ENCODE measurements at regions not wholly inside any gene's neighbourhood (a gene's known extent, or its start where the extent isn't known, plus 50 kb on each side); places are given as distances from the start of the nearest gene placed in this dataset.

DNA sequence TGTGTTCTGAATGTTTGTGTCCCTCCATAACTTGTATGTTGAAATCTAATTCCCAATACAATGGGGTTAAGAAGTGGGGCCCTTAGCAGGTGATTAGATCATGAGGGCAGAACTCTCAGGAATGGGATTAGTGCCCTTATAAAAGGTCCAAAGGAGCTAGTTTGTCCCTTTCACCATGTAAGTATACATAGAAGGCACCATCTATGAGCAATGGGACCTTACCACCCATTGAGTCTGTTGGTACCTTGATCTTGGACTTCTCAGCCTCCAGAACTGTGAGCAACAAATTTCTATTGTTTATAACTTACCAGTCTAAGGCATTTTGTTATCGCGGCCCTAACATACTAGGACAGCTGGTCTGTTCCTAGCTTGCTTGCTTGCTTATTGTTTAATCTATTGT, 106.3 kb downstream of the MYCN start:
- peaks cover 0 to under 1% (median 0%) of the 10 kb centered on the region in 3 donors for H3K9me3 ChIP-seq (ENCODE audit: control extremely low read depth in 1 of 3, control insufficient read depth in 2 of 3, insufficient read depth in 1 of 3, low read length in 2 of 3)
- no peak for TF ChIP-seq EZH2 (IDR thresholded peaks at IDR 0.05; ENCODE audit: borderline replicate concordance, insufficient read depth, low read depth, low read length, poor library complexity, severe bottlenecking)
- TF ChIP-seq, protein P1, sequence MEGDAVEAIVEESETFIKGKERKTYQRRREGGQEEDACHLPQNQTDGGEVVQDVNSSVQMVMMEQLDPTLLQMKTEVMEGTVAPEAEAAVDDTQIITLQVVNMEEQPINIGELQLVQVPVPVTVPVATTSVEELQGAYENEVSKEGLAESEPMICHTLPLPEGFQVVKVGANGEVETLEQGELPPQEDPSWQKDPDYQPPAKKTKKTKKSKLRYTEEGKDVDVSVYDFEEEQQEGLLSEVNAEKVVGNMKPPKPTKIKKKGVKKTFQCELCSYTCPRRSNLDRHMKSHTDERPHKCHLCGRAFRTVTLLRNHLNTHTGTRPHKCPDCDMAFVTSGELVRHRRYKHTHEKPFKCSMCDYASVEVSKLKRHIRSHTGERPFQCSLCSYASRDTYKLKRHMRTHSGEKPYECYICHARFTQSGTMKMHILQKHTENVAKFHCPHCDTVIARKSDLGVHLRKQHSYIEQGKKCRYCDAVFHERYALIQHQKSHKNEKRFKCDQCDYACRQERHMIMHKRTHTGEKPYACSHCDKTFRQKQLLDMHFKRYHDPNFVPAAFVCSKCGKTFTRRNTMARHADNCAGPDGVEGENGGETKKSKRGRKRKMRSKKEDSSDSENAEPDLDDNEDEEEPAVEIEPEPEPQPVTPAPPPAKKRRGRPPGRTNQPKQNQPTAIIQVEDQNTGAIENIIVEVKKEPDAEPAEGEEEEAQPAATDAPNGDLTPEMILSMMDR (IDR thresholded peaks at IDR 0.05) = no peak
- peaks cover 12% of the 10 kb centered on the region for H3K27me3 Mint-ChIP-seq
- H3K9ac ChIP-seq (ENCODE audit: low read length) = no peak overlapping the region
- no peaks in the 10 kb centered on the region for H3K4me1 ChIP-seq (ENCODE audit: control insufficient read depth in 2 of 2, insufficient read depth in 2 of 2, low read length in 2 of 2)
- H3K27ac ChIP-seq (ENCODE audit: low read length in 2 of 2) = no peak overlapping the region
- no peak for DNase-seq
- ATAC-seq (ENCODE audit: low read depth) = no peak
- no peaks in the 10 kb centered on the region for H3K36me3 ChIP-seq (replicated peaks in 1 of 2; ENCODE audit: control extremely low read depth in 1 of 2, control insufficient read depth in 1 of 2, extremely low read depth in 1 of 2, insufficient read depth in 2 of 2, low read length in 1 of 2)
- peaks cover 3% of the 10 kb centered on the region for H3K9me3 Mint-ChIP-seq (ENCODE audit: insufficient read depth)
- no peak overlapping the region for H2AFZ ChIP-seq (ENCODE audit: insufficient read depth, low read depth, low read length, poor library complexity, severe bottlenecking)
- WGBS (ENCODE audit: insufficient coverage) = no CpG with 5 or more reads among the region's 2 CpGs
- ChIA-PET POLR2A (no interaction called here), CTCF (no interaction called here)
- H3K27ac Mint-ChIP-seq = no peak overlapping the region
- no peaks in the 10 kb centered on the region for H3K27me3 ChIP-seq (replicated peaks in 1 of 4; ENCODE audit: control extremely low read depth in 1 of 4, control insufficient read depth in 3 of 4, insufficient read depth in 4 of 4, low read length in 3 of 4)
- no peak overlapping the region for H3K4me2 ChIP-seq (replicated peaks; ENCODE audit: low read depth, low read length, poor library complexity, severe bottlenecking)
- H3K4me3 ChIP-seq (ENCODE audit: control extremely low read depth in 1 of 5, extremely low read depth in 1 of 5, insufficient read depth in 1 of 5, low read depth in 2 of 5, low read length in 4 of 5) = no peak overlapping the region
- no peaks in the 10 kb centered on the region for H3K79me2 ChIP-seq (ENCODE audit: control insufficient read depth, insufficient read depth, low read length)
- no peaks in the 10 kb centered on the region for H4K20me1 ChIP-seq (ENCODE audit: control insufficient read depth, insufficient read depth, low read length, poor library complexity, severe bottlenecking)
- H3K4me1 Mint-ChIP-seq = no peaks in the 10 kb centered on the region
- no peak overlapping the region for H3K4me3 Mint-ChIP-seq
- intact Hi-C loops (cut with micrococcal nuclease) = no loop called here

DNA sequence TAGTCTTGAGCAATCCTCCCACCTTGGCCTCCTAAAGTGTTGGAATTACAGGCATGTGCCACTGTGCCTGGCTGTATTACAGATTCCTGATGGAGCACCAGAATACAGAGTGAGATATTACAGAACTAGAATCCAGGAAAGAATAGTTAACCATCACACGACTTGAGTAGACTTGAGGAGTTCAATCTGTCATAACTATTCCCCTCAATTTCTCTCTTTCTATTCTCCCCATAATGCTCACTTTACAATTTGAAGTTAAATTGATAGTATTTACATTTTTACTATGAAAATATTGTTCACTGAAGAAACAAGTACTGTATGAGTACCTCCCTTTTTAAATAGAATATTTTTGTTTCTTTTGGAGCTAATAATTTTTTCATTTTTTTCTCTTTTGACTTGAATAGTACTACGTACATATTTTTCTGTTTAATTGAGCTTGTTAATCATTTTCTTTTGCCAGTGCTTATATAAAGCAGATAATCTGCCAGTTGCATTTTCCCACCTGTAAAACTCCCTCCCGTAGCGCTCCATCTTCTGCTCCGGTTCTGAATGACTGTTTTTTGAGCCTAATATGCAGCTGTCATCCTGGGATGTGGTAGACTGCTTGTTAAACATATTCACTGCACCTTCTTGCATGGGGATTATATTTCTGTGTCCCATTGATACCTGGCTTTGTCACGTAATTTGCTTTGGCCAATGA, 105.5 kb downstream of the MYCN start:
- POLR2A ChIA-PET = no interaction called here
- Histone ChIP-seq H3K4me2 (replicated peaks; ENCODE audit: low read depth, low read length, poor library complexity, severe bottlenecking) (no peak overlapping the region), H3K27me3 (replicated peaks in 1 of 4; ENCODE audit: control extremely low read depth in 1 of 4, control insufficient read depth in 3 of 4, insufficient read depth in 4 of 4, low read length in 3 of 4) (no peaks in the 10 kb centered on the region), H3K79me2 (ENCODE audit: control insufficient read depth, insufficient read depth, low read length) (no peaks in the 10 kb centered on the region), H2AFZ (ENCODE audit: insufficient read depth, low read depth, low read length, poor library complexity, severe bottlenecking) (no peak overlapping the region), H3K36me3 (replicated peaks in 1 of 2; ENCODE audit: control extremely low read depth in 1 of 2, control insufficient read depth in 1 of 2, extremely low read depth in 1 of 2, insufficient read depth in 2 of 2, low read length in 1 of 2) (no peaks in the 10 kb centered on the region), H3K9ac (ENCODE audit: low read length) (no peak overlapping the region), H3K4me1 (ENCODE audit: control insufficient read depth in 2 of 2, insufficient read depth in 2 of 2, low read length in 2 of 2) (no peaks in the 10 kb centered on the region), H4K20me1 (ENCODE audit: control insufficient read depth, insufficient read depth, low read length, poor library complexity, severe bottlenecking) (no peaks in the 10 kb centered on the region), H3K9me3 (ENCODE audit: control extremely low read depth in 1 of 3, control insufficient read depth in 2 of 3, insufficient read depth in 1 of 3, low read length in 2 of 3) (peaks cover 0 to 3% (median 0%) of the 10 kb centered on the region in 3 donors), H3K4me3 (ENCODE audit: control extremely low read depth in 1 of 5, extremely low read depth in 1 of 5, insufficient read depth in 1 of 5, low read depth in 2 of 5, low read length in 4 of 5) (no peak overlapping the region), H3K27ac (ENCODE audit: low read length in 2 of 2) (no peak overlapping the region)
- Mint-ChIP-seq H3K27ac (no peak overlapping the region), H3K4me1 (no peaks in the 10 kb centered on the region), H3K9me3 (ENCODE audit: insufficient read depth) (peaks cover 3% of the 10 kb centered on the region), H3K27me3 (peaks cover 14% of the 10 kb centered on the region), H3K4me3 (no peak overlapping the region)
- no peak for ATAC-seq (ENCODE audit: low read depth)
- CTCF ChIA-PET = no interaction called here
- no peak for TF ChIP-seq EZH2 (IDR thresholded peaks at IDR 0.05; ENCODE audit: borderline replicate concordance, insufficient read depth, low read depth, low read length, poor library complexity, severe bottlenecking)
- TF ChIP-seq, protein P1 (IDR thresholded peaks at IDR 0.05) = no peak
- no peak for DNase-seq
- intact Hi-C loops (cut with micrococcal nuclease) = no loop called here
- 0% methylated on average over 1 of the region's 6 CpGs for WGBS (ENCODE audit: insufficient coverage)

Measured in B cell (primary cell).